Breast epithelium (tissue), 3 donors: ENCODE measurements at regions not wholly inside any gene's neighbourhood (a gene's known extent, or its start where the extent isn't known, plus 50 kb on each side); places are given as distances from the start of the nearest gene placed in this dataset.

Experiments
- CTCF ChIP-seq, 3 donors: fragments of 450-650 bp; IDR thresholded peaks; one replicate each; pipeline ENCODE4 v1.5.1; 2016 to 2017; ENCODE audit warnings: antibody characterized with exemption in 3 of 3, mild to moderate bottlenecking in 3 of 3, moderate library complexity in 3 of 3
- POLR2AphosphoS5 ChIP-seq, 3 donors: sonication (generic); formaldehyde crosslinking; IDR thresholded peaks; one replicate each; pipeline ENCODE4 v1.6.1; 2017; ENCODE audit warnings: antibody characterized with exemption in 3 of 3

DNA sequence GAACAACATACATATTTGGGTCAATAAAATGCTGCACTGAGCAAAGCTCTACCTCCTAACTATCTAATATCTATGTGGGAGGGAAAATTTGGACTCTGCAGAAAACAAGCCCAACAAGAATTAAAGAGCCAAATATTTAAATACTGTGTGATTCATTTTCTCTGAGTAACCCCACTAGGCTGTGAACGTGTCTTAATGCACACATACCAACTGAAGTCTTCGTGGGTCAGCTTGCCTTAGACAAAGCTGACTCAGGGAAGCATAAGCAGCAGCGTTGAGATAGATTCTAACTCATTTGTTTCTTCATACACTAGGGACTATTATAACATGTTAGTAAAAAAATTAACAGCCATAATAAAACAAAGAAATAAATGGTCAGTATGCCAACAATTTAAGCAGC is 114.3 kb downstream of the GJA1 start:
- TF ChIP-seq POLR2AphosphoS5 (IDR thresholded peaks at IDR 0.05) (no peak), CTCF (IDR thresholded peaks at IDR 0.05) (no peak)
